ENCODE measurements at regions not wholly inside any gene's neighbourhood (a gene's known extent, or its start where the extent isn't known, plus 50 kb on each side); places are given as distances from the start of the nearest gene placed in this dataset.

- no peak for TF ChIP-seq CTCF (IDR thresholded peaks at IDR 0.05; ENCODE audit: borderline replicate concordance, extremely low read depth, low read length, poor library complexity, severe bottlenecking)
- TF ChIP-seq EZH2 (IDR thresholded peaks at IDR 0.05; ENCODE audit: borderline replicate concordance, low read depth, low read length, severe bottlenecking): no peak
Observed at GRCh38 chr6:133644548-133644891, 244.4 kb upstream of the TCF21 start.

Data from DND-41 (cell line).